HG02798 (cell line): ENCODE measurements at regions not wholly inside any gene's neighbourhood (a gene's known extent, or its start where the extent isn't known, plus 50 kb on each side); places are given as distances from the start of the nearest gene placed in this dataset.
"Not testable (repeated sequence)": the region's sequence is repeated elsewhere in the genome, so short reads cannot be mapped to it uniquely, and the experiment has no call there.

Source experiments
- ATAC-seq: cut with Tn5 transposase; IDR thresholded peaks from one replicate; pipeline ENCODE4 v1.9.1; 2021; ENCODE audit warnings: mild to moderate bottlenecking; ENCODE audit not compliant: unreplicated experiment, poor library complexity

DNA sequence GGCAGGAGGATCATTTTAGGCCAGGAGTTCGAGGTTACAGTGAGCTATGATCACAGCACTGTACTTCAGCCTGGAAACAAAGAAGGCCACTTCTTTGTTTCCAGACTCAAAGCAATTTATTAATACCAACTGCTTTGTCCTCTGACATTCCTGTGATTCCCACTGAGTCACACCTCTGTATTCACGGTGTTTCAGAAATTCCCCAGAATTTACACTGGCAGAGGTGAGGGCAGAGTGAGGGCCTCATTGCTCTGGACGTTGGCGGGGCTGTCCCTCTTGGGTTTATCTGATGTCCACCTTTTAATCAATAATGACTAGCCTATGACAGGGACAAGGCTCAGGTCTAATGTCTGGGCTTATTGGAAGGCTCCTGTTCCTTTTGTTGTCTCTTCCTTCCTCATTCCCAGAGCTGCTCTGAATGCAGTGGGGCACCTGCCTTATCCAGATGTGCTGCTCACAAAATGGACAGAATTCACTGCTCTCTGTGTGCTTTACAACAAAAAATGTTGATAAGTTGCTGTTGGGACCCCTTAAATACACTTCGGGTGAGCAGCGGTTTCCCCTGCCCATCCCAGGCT lies 160.1 kb downstream of the BCL2L11 start:
- ATAC-seq = not testable (repeated sequence)

DNA sequence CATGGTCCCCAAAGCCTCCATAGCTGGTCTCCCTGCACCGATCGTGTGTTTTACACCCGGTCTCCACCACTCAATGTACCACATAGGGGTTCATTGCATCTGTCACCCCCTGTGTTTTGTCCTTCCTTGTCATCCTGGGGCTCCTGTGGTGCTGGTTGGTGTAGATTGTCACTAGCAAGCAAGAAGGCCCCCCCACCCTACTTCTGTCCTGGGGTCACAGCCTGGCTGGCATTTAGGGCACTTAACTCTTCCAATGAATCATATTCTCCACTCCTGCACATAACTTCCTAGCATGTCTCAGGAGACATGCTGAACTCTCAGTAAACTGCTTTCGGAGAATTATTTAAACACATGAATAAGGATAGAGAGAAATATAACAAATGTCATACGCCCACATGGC lies 161.4 kb downstream of the BCL2L11 start:
- not testable (repeated sequence) for ATAC-seq

- ATAC-seq = not testable (repeated sequence)
Measured at GRCh38 chr2:111287646-111288568, 167.2 kb downstream of the BCL2L11 start.

- ATAC-seq = not testable (repeated sequence)
Measured at GRCh38 chr2:111290370-111290769, 169.7 kb downstream of the BCL2L11 start.

DNA sequence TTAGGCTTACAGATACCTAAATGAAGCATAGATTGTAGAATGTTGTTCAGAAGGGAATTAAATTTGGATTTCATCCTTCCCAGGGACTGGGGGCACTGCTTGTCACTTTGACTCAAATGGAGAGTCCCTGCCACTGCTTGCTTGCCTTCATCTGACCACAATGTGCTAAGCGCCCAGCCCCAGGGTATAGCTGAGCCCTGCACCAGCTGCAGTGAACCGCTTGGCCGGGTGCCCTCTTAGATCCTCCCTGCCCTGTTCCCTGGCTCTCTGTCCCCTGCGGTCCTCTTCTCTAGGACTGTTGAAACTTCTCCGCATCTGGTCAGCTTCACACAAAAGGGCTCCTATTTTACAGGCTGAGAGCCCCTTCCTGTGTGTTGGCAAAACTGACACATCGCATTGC lies 170.9 kb downstream of the BCL2L11 start:
- ATAC-seq = not testable (repeated sequence)

- ATAC-seq = not testable (repeated sequence)
Measured at GRCh38 chr2:111292232-111292968, 171.7 kb downstream of the BCL2L11 start.

- ATAC-seq = not testable (repeated sequence)
Measured at GRCh38 chr2:111294699-111295098, 174.0 kb downstream of the BCL2L11 start.

- ATAC-seq = not testable (repeated sequence)
Measured at GRCh38 chr2:111296122-111296804, 175.5 kb downstream of the BCL2L11 start.

- ATAC-seq = not testable (repeated sequence)
Measured at GRCh38 chr2:111297128-111297527, 176.4 kb downstream of the BCL2L11 start.

DNA sequence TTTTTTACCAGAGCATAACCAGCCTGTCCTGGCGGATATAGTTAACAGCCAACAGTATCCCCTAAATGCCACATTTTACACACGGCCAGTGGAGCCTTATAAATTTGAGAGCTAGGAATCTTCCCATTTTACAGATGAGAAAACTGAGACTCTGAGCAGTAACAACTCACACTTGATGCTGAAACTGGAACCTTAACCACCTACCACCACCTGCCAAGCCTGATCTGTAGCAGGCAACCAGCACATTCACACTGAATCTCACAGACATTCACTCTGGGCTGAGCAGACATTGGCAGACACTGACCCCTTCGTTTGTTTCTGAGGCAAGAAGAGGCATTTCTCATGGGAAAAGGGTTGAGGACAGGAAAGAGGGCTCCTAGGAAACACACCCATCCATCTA lies 178.2 kb downstream of the BCL2L11 start:
- not testable (repeated sequence) for ATAC-seq

GRCh38 chr2:111299635-111300034 lies 178.9 kb downstream of the BCL2L11 start:
- not testable (repeated sequence) for ATAC-seq

DNA sequence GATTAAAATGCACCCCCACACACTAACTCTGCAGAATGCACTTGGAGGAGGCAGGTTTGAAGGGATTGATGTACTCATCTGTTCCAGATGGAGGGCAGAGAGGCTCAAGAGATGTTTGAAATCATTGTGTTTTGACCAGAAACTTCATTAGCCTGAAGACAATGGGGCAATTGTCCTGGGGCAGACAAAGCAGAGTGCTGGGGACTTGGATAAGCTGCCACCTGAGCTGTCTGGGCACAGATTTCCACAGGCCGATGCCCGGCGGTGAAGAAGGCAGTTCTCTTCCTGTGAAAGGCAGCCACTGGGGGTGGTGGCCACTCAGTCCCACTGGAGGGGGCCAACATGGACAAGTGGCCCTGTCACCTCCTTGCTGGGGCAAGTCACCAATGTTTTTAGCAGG lies 181.0 kb downstream of the BCL2L11 start:
- not testable (repeated sequence) for ATAC-seq

DNA sequence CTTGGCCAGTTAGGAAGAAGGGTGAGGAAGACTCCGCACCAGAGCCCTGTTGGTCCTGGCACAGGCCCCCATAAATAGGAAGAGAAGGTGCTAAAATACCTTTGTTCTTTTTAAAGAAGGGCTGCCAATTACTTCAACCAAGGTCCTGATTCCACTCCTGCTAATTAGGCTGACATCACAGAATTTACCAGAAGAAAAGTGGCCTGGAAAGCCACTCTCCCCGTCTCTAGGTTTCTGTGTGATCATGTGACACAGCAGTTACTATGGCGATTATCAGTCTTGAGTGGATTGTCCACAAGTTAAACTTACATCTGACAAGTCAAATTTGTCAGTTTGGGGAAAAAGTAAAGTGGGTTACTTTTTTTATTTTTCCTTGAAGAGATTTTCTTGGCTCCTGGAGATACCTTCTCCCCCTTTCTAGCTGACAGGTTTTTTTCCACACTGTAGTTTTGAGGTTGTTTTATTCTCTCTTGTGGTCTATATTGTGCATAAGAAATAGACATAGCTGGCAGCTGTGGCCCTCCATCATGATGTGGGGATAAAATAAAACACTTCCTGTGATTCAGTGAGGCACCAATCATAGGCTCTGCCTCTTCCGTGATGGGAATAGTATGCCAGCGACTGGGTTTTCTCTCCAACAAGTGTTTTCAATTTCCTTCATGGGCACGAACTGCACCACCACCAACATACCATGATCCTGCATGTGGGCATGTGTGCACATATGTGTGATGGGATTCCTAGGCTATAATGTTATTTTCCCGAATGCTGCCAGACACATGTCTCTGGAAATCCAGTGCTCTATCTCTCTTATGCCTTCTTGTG lies 181.9 kb downstream of the BCL2L11 start:
- not testable (repeated sequence) for ATAC-seq

DNA sequence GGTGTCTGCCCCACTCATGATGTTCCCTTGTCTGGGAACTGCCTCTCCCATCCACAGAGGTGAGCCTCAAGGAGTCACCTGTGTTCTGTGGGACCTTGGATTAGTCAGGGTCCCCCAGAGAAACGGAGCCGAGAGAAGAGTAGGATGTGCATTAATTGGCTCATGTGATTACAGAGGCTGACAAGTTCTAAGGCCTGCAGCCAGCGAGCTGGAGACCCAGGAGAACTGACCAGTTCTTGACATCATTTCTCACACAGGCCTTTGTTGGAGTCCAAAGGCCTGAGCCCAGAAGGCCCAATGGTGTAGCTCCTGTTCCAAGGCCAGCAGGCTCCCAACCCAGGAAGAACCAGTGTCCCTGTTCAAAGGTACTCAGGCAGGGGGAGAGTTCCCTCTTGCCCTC lies 186.6 kb downstream of the BCL2L11 start:
- ATAC-seq = not testable (repeated sequence)

- not testable (repeated sequence) for ATAC-seq
Measured at GRCh38 chr2:111309231-111310075, 188.7 kb downstream of the BCL2L11 start.

- ATAC-seq = not testable (repeated sequence)
Measured at GRCh38 chr2:111310395-111310794, 189.7 kb downstream of the BCL2L11 start.

DNA sequence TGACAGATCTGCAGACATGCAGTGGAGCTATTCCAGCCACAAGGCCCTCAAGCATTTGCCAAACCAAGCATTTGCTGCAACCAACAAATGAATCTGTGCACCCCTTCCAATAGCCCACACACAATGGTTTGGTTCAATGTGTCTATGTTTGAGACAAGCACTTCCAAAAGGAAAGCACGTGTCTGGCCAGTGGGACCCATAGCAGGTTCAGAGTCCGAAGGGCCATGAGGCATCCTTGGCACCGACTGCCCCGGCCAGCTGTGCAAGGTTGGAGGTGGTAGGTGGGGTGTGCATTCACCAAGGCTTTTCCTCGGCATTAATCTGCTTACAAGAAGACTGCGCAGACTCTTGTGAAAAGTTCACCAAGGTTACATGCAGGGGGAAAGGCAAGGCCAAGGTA lies 190.9 kb downstream of the BCL2L11 start:
- ATAC-seq = not testable (repeated sequence)

DNA sequence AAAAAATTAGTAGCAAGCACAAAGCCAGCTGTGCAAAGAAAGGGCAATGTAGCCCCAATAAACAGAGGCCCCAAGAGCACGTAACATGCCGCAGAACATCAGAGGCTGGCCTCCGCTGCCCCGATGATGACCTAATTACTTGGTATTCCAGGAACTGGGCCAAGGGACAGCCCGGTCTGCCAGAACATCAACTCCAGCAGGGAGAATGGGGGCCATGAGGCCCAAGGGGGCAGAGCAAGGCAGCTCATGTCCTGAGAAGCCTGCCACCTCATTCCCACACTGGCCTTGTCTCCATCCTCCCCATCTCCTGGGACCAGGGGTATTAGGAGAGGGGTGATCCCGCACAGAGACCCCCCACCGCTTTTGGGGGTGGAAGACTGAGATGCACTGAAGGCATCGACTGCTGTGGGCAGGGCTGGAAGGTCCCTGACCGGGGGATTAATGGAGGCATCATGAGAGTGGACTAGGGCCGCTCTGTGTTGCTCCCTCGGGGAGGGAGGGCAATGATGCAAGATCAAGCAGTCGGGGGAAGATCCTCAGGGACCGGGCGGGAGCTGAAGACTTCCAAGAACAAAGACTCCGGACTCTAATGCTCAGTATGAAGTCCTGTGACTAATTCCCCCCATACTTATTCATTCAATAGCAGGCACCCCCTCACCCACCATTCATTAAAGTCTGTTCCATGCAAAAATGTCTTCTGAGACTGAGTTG lies 192.3 kb downstream of the BCL2L11 start:
- not testable (repeated sequence) for ATAC-seq
